ENCODE measurements at regions not wholly inside any gene's neighbourhood (a gene's known extent, or its start where the extent isn't known, plus 50 kb on each side); places are given as distances from the start of the nearest gene placed in this dataset.

DNA sequence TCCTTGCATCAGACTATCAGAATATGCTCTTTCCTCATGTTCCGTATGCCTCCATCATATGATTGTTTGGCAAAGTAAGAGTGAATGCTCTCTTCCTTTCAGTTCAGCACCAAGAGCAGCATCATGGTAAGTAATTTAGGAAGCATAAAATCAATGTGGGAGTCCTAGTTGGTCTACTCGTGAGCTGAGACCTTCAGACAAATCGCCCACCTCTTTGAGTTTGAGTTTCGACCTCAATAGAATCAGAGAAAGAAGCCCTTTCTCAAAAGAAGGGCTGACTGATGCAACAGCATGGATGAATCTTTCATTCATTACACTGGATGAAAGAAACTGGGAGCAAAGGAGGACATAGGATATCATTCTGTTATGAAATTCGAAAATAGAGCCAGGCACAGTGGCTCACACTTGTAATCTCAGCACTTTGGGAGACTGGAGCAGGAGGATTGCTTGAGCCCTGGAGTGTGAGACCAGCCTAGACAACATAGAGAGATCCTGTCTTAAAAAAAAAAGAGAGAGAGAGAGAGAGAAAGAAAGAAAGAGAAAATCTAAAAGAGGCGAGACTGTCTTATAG lies 112.5 kb downstream of the ZC3H11B start:
- ATAC-seq (ENCODE audit: low FRiP score) (no peak), DNase-seq (ENCODE audit: low spot score) (no peak)
- TF ChIP-seq, protein P1, sequence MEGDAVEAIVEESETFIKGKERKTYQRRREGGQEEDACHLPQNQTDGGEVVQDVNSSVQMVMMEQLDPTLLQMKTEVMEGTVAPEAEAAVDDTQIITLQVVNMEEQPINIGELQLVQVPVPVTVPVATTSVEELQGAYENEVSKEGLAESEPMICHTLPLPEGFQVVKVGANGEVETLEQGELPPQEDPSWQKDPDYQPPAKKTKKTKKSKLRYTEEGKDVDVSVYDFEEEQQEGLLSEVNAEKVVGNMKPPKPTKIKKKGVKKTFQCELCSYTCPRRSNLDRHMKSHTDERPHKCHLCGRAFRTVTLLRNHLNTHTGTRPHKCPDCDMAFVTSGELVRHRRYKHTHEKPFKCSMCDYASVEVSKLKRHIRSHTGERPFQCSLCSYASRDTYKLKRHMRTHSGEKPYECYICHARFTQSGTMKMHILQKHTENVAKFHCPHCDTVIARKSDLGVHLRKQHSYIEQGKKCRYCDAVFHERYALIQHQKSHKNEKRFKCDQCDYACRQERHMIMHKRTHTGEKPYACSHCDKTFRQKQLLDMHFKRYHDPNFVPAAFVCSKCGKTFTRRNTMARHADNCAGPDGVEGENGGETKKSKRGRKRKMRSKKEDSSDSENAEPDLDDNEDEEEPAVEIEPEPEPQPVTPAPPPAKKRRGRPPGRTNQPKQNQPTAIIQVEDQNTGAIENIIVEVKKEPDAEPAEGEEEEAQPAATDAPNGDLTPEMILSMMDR (IDR thresholded peaks at IDR 0.05) = no peak

DNA sequence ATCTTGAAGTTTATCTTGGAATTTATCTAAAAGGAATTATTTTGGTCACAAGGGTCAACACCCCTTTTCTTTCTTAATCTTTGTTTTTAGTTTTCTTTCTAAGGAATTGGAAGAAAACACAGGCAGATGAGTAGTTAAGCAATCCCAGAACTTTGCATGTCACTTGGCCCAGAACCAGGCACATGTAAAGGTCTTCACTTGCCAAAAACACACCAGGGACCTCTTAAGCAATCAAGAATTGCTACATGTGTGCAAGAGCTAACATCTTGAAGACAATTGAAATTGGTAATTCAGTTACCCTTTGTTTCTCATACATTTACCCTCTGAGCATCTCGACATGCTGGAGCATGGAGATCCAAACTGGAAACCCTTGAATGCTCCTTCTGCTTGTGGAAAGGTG lies 114.2 kb downstream of the ZC3H11B start:
- no peak for DNase-seq (ENCODE audit: low spot score)
- TF ChIP-seq, protein P1 (IDR thresholded peaks at IDR 0.05) = no peak
- ATAC-seq (ENCODE audit: low FRiP score) = no peak

DNA sequence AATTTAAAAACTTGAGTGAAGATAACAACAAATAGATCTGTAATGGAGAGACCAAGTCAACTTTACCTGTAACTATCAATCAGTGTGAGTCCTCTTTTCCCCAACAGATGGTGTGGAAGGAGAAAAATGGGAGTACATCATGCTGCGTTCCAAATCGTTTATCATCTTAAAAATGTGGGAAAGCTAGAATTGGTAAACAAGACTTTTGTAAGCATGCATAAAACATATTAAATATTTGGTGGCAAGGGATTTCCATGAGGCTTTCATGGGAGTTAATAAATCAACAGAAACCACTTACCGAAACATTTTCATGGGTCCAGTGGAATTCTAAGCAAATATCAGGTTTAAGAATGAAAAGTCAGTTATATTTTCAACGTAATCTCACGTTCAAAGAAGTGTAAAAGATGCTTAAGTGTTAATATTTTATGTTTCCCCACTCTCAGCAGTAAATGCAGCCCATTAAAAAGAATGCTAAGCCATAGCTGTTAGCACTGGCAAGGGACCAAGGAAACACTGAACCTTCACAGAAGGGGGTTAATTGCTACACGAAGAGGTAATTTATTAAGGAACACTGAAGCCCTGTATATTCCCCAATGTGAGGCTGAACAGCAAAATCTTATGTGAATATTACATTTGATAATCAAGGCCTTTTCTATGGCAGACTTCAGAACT lies 117.0 kb downstream of the ZC3H11B start:
- DNase-seq (ENCODE audit: low spot score) (no peak), ATAC-seq (ENCODE audit: low FRiP score) (no peak)
- TF ChIP-seq, protein P1 (IDR thresholded peaks at IDR 0.05) = no peak

DNA sequence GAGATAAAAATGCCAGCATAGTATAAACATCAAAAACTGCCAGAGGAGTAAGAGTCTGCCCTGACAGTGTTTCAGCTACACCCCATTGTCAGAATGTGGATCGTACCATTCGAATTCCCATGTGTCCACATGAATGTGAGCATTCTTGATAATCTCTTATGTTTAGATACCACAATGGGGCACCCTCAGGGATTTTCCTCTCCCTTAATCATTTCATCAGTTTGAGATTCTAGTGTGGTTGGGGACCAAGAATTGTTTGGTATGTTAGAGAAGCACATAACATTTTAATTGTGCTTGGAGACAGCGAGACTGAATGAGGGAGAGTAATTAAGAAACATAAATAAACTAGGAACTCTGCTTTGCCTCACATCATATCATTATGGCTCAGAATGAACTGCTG lies 120.2 kb downstream of the ZC3H11B start:
- ATAC-seq (ENCODE audit: low FRiP score) = no peak
- no peak for DNase-seq (ENCODE audit: low spot score)
- TF ChIP-seq, protein P1 (IDR thresholded peaks at IDR 0.05) = no peak

DNA sequence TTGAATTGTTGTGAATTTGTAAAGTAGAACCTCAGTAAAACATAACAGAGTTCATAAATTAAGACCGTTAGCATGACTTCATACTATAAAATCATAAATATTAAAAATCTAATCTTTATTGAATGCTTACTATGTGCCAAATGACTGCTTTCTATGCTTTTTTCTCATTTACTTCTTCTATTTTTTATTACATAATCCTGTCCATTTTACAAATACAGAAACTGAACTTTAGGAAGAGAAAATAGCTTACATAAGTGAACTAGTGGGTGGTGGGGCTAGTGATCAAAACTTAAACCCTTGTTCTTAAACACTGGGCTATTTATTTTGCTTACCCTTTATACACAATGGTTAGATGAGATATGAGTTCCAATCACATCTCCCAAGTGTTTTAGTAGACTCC lies 122.3 kb downstream of the ZC3H11B start:
- TF ChIP-seq, protein P1 (IDR thresholded peaks at IDR 0.05) = no peak
- DNase-seq (ENCODE audit: low spot score) (no peak), ATAC-seq (ENCODE audit: low FRiP score) (no peak)

DNA sequence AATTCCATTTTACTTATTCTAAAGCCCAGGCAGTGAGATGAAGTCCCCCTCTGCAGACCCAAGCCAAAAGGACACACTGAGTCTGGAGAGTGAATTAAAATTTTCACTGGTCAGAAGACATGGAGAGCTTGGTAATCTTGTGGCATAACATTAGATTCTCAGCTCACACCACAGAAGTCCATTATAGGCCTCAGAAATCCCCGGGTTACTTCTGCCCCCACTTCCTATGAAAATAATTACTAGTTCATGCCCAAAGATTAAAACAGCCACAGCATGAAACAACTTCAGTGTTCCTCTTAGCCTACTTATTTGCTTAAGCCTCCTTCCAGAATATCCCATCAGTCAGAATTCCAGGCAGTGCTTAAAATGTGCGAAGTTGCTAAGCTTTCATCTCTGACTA lies 123.3 kb downstream of the ZC3H11B start:
- TF ChIP-seq, protein P1 (IDR thresholded peaks at IDR 0.05) = no peak
- DNase-seq (ENCODE audit: low spot score) (no peak), ATAC-seq (ENCODE audit: low FRiP score) (no peak)

DNA sequence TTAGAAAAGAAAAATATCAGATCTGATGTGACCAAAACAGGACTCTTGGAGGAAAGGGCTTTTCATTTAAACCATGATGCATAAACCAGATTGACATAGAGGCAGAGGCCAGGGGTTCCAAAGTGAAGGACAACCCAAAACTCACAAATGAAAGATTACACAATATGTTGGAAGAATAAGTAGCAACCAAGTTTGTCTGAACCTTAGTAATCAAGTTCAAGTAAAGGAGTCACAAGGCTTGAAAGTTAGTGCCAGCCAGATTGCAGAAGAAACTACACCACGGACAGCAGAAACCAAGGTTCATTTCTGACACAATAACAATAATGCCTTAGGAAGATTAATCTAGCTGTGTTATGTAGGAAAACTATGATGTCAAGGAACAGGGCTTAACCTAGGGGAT lies 124.6 kb downstream of the ZC3H11B start:
- TF ChIP-seq, protein P1 (IDR thresholded peaks at IDR 0.05) = no peak
- DNase-seq (ENCODE audit: low spot score) = no peak
- ATAC-seq (ENCODE audit: low FRiP score) = no peak

Measured in omental fat pad (tissue), 3 donors.